PC-9 (cell line): ENCODE measurements at regions not wholly inside any gene's neighbourhood (a gene's known extent, or its start where the extent isn't known, plus 50 kb on each side); places are given as distances from the start of the nearest gene placed in this dataset.
A peak's percentile ranks its signal among the peaks of the same experiment; 100 is the strongest.

Source experiments
- BruUV-seq: library from RNA; stranded (reverse); fragments of 400-500 nt; replicated peaks from 2 replicates; lab custom pipeline; 2021; lab: Mats Ljungman, UMichigan
- CTCF ChIA-PET: fragments of 300-600 bp; sonication (Branson Sonifier 250); formaldehyde crosslinking; loops from one replicate; lab custom pipeline; 2022; ENCODE audit warnings: antibody characterized with exemption; lab: Charles Lee
- POLR2A ChIA-PET: fragments of 300-600 bp; sonication (Branson Sonifier 250); formaldehyde crosslinking; loops from one replicate; lab custom pipeline; 2022; ENCODE audit warnings: antibody characterized with exemption; ENCODE audit not compliant: unreplicated experiment; lab: Charles Lee
- DNase-seq, 2 experiments: peaks; one replicate each; pipeline versions ENCODE4 v3.0.0 to v3.0.0-alpha.2; 2015 to 2022; ENCODE audit warnings: mixed read lengths in 1 of 2
- H2AFZ ChIP-seq: fragments of 200-600 bp; sonication (generic); 2 replicates; pipeline ENCODE4 v1.8.1; 2017; ENCODE audit warnings: antibody characterized with exemption
- H3F3A ChIP-seq: fragments of 200-600 bp; sonication (generic); 2 replicates; pipeline ENCODE4 v1.8.1; 2017; ENCODE audit warnings: antibody characterized with exemption, mild to moderate bottlenecking, low read depth; ENCODE audit not compliant: insufficient read depth
- H3K27ac ChIP-seq: fragments of 200-600 bp; sonication (generic); 2 replicates; pipeline ENCODE4 v1.6.1; 2016; ENCODE audit warnings: mixed run types
- H3K27me3 ChIP-seq: fragments of 200-600 bp; sonication (generic); 2 replicates; pipeline ENCODE4 v1.6.1; 2016; ENCODE audit warnings: low read depth, mixed run types; ENCODE audit not compliant: insufficient read depth
- H3K36me3 ChIP-seq: fragments of 200-600 bp; sonication (generic); 2 replicates; pipeline ENCODE4 v1.6.1; 2016; ENCODE audit warnings: low read depth, mixed run types
- H3K4me1 ChIP-seq: fragments of 200-600 bp; sonication (generic); replicated peaks from 2 replicates; pipeline ENCODE4 v1.6.1; 2016; ENCODE audit warnings: mixed run types; ENCODE audit not compliant: insufficient read depth
- H3K4me2 ChIP-seq: fragments of 200-600 bp; sonication (generic); 2 replicates; pipeline ENCODE4 v1.6.1; 2017; ENCODE audit warnings: mixed run types
- H3K4me3 ChIP-seq: fragments of 200-600 bp; sonication (generic); 2 replicates; pipeline ENCODE4 v1.6.1; 2016; ENCODE audit warnings: mixed run types
- H3K79me2 ChIP-seq: fragments of 200-600 bp; sonication (generic); 2 replicates; pipeline ENCODE4 v1.6.1; 2017; ENCODE audit warnings: low read depth, mixed run types
- H3K9me2 ChIP-seq: fragments of 200-600 bp; sonication (generic); 2 replicates; pipeline ENCODE4 v1.8.1; 2017; ENCODE audit warnings: mild to moderate bottlenecking; ENCODE audit not compliant: insufficient read depth
- H3K9me3 ChIP-seq: fragments of 200-600 bp; sonication (generic); 2 replicates; pipeline ENCODE4 v1.8.1; 2016; ENCODE audit warnings: low read depth; ENCODE audit not compliant: insufficient read depth
- H4K20me1 ChIP-seq: fragments of 200-600 bp; sonication (generic); 2 replicates; pipeline ENCODE4 v1.8.1; 2017; ENCODE audit not compliant: insufficient read depth
- EZH2 ChIP-seq: fragments of 200-600 bp; sonication (generic); IDR thresholded peaks from 2 replicates; pipeline ENCODE4 v1.8.0; 2017; ENCODE audit warnings: antibody characterized with exemption, low read depth
- intact Hi-C: fragments of 100-400 bp; cut with micrococcal nuclease; formaldehyde crosslinking; loops from one replicate; pipeline ENCODE4 v1.10.0; 2022; ENCODE audit not compliant: unreplicated experiment
- TF ChIP-seq, protein P1 (sequence below): fragments of 200-600 bp; sonication (generic); conservative IDR thresholded peaks from 2 replicates; pipeline ENCODE4 v1.6.1; 2017; ENCODE audit warnings: mixed run types, antibody characterized with exemption, mild to moderate bottlenecking, moderate library complexity

DNA sequence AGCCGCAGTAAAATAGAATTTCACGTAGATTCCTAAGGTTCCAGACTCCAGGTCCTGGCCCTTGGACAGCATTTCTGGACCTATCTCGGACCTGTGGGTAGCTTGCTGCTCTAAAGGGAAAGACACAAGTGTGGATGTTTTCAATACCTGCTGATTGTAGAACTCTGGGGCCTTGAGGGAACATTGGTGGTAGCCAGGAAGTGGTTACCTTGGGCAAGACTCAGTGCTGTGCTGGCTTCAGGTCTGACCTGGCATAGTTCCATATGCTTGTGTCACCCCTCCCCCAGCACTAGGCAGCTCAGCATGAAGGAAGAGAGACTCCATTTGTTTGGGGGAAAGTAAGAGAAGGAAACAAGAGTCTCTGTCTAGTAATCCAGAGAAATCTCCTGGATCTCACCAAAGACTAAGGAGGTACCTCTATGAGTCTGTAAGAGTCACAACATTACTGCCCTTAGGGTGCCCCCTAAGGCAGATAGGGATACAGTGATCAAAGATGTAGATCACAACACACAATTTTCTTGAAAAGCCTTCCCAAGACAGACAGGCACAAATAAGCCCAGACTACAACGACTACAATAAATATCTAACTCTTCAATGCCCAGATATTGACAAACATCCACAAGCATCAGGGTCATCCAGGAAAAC lies 398.8 kb downstream of the TGFB2 start:
- H3K79me2 ChIP-seq = no peaks in the 10 kb centered on the region
- H3K9me2 ChIP-seq = peaks cover 6% of the 10 kb centered on the region; the same call in 1 of the 2 replicates
- H3K9me3 ChIP-seq = no peaks in the 10 kb centered on the region; the same call in none of the 2 replicates
- no peak overlapping the region for H3K4me3 ChIP-seq
- H3K27me3 ChIP-seq = no peaks in the 10 kb centered on the region
- no peaks in the 10 kb centered on the region for H3F3A ChIP-seq
- no peaks in the 10 kb centered on the region for H4K20me1 ChIP-seq
- CTCF ChIA-PET = no interaction called here
- H3K27ac ChIP-seq = no peak overlapping the region
- DNase-seq = no peak
- no peaks in the 10 kb centered on the region for H3K4me1 ChIP-seq
- POLR2A ChIA-PET = no interaction called here
- BruUV-seq = no TSS peak
- H3K4me2 ChIP-seq = no peak overlapping the region
- H2AFZ ChIP-seq = peak overlapping the region; percentile 54; the same call in 1 of the 2 replicates
- no peaks in the 10 kb centered on the region for H3K36me3 ChIP-seq
- intact Hi-C loops = loop anchor here (2.0 kb wide), 1 partner anchor 21 kb away; no protein-coding TSS in a partner anchor
- TF ChIP-seq, protein P1, sequence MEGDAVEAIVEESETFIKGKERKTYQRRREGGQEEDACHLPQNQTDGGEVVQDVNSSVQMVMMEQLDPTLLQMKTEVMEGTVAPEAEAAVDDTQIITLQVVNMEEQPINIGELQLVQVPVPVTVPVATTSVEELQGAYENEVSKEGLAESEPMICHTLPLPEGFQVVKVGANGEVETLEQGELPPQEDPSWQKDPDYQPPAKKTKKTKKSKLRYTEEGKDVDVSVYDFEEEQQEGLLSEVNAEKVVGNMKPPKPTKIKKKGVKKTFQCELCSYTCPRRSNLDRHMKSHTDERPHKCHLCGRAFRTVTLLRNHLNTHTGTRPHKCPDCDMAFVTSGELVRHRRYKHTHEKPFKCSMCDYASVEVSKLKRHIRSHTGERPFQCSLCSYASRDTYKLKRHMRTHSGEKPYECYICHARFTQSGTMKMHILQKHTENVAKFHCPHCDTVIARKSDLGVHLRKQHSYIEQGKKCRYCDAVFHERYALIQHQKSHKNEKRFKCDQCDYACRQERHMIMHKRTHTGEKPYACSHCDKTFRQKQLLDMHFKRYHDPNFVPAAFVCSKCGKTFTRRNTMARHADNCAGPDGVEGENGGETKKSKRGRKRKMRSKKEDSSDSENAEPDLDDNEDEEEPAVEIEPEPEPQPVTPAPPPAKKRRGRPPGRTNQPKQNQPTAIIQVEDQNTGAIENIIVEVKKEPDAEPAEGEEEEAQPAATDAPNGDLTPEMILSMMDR = no peak
- no peak for TF ChIP-seq EZH2

DNA sequence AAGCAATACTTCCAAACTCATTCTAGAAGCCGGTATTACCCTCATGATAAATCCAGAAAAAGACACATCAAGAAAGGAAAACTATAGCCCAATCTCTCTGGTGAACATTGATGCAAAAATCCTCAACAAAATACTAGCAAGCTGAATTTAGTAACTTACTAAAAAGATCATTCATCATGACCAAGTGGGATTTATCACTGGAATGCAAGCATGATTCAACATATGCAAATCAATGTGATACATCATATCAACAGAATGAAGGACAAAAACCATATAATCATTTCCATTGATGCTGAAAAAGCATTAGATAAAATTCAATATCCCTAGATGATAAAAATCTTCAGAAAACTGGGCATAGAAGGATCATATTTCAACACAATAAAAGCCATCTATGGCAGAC lies 402.9 kb downstream of the TGFB2 start:
- intact Hi-C loops = no loop called here
- Histone ChIP-seq H3K36me3 (no peaks in the 10 kb centered on the region), H3K27ac (no peak overlapping the region), H3K4me2 (no peak overlapping the region), H4K20me1 (no peaks in the 10 kb centered on the region), H2AFZ (no peak overlapping the region), H3K79me2 (no peaks in the 10 kb centered on the region), H3K4me3 (no peak overlapping the region), H3F3A (no peaks in the 10 kb centered on the region), H3K9me3 (no peaks in the 10 kb centered on the region; the same call in none of the 2 replicates), H3K9me2 (peaks cover 6% of the 10 kb centered on the region; the same call in 1 of the 2 replicates), H3K27me3 (no peaks in the 10 kb centered on the region), H3K4me1 (no peaks in the 10 kb centered on the region)
- no TSS peak for BruUV-seq
- ChIA-PET POLR2A (no interaction called here), CTCF (no interaction called here)
- TF ChIP-seq, protein P1 = no peak
- TF ChIP-seq EZH2 = no peak
- DNase-seq = no peak

DNA sequence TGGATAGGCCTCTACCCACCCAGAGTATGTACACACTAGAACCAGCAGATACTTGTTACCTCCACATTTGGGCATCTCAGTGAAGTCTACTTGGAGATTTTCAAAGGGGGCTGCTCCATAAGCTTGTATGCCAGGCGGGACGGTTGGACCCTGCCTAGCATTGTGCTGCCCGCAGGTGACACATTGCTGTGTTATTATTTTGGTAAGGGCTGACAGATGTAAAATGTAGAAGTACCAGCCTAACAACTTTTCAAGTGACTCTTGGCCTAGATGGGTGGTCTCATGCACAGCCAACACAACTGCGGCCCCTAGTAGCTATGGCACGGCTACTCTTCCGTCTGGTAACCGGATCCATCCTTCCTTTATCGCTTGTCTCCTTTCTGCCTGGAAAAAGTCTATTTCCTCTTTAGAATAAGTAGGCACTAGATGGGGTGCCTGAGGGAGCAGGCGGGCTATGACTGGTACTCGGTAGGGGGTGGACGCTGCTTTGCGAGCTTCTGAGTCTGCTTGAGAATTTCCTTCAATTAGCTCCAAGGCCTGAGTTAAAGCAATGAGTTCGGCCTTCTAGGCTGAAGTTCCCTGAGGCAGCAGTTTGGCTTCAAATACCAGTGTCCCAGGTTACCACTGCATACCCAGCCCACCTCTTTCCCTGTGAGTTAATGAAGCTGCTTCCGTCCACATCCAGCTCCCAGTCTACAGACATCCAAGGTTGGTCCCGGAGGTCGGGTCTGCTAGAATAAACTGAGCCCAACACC lies 405.3 kb downstream of the TGFB2 start:
- Histone ChIP-seq H2AFZ (no peak overlapping the region), H3F3A (no peaks in the 10 kb centered on the region), H3K4me3 (no peak overlapping the region), H3K4me2 (no peak overlapping the region), H3K79me2 (no peaks in the 10 kb centered on the region), H3K4me1 (no peaks in the 10 kb centered on the region), H3K27me3 (no peaks in the 10 kb centered on the region), H3K9me3 (peaks cover 4% of the 10 kb centered on the region), H3K27ac (no peak overlapping the region), H4K20me1 (no peaks in the 10 kb centered on the region), H3K36me3 (no peaks in the 10 kb centered on the region), H3K9me2 (peaks cover 6% of the 10 kb centered on the region; the same call in 1 of the 2 replicates)
- ChIA-PET POLR2A (no interaction called here), CTCF (no interaction called here)
- no peak for TF ChIP-seq EZH2
- TF ChIP-seq, protein P1 = no peak
- DNase-seq = no peak
- intact Hi-C loops = no loop called here
- BruUV-seq = no TSS peak
